Inflammatory macrophage (primary cell): ENCODE measurements at regions not wholly inside any gene's neighbourhood (a gene's known extent, or its start where the extent isn't known, plus 50 kb on each side); places are given as distances from the start of the nearest gene placed in this dataset.
"Not testable (repeated sequence)": the region's sequence is repeated elsewhere in the genome, so short reads cannot be mapped to it uniquely, and the experiment has no call there.

Experiments used
- DNase-seq, 2 donors: peaks; one replicate each; pipeline ENCODE4 v3.0.0-alpha.2; 2020 to 2022

DNA sequence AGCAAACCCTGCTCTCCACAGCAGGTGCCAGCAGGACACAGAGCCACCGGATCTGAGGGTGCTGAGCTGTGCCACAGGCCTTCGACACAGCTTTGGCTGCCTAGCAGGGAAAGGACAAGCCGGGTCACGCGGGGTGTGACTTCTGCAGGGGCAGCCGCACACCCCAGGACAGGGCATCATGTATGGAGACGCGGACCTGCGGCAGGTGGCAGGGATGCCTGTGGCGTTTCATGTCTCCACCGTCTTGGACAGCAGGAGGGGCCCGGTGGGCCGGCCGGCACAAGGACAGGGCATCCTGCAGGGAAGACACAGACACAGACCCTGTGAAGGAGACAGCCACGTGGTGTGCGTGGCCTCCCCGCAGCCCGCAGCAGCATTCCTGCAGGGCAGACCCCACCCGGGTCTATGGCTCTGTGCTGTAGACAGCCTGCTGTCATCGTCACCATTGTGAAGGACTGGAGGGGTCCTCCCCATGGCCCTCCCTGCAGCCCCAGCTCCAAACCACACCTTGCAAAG lies 109.2 kb downstream of the PDGFA start:
- no peak for DNase-seq

DNA sequence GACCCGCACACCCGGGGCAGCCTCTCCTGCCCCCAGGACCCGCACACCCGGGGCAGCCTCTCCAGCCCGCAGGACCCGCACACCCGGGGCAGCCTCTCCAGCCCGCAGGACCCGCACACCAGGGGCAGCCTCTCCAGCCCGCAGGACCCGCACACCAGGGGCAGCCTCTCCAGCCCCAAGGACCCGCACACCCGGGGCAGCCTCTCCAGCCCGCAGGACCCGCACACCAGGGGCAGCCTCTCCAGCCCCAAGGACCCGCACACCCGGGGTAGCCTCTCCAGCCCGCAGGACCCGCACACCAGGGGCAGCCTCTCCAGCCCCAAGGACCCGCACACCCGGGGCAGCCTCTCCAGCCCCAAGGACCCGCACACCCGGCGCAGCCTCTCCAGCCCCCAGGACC lies 108.5 kb downstream of the PDGFA start:
- DNase-seq: not testable (repeated sequence)

DNA sequence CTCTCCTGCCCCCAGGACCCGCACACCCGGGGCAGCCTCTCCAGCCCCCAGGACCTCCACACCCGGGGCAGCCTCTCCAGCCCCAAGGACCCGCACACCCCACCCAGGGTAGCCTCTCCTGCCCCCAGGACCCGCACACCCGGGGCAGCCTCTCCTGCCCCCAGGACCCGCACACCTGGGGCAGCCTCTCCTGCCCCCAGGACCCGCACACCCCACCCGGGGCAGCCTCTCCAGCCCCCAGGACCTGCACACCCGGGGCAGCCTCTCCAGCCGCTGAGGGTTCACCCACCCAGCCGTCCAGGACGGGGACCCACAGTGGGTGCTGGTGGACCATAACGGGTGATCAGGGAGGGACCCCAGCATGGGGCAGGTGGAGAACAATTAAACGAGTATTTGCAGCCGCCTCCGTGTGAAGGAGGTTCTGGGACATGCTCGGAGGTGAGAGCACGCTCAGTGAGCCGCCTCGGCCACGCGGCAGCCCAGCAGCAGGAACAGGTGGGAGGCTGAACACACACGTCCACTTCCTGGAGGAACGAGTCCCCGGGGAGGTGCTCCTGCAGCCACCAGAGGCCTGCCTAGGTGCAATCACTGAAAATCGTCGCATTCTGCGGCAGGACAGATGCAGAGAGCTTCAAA lies 107.9 kb downstream of the PDGFA start:
- no peak for DNase-seq

DNA sequence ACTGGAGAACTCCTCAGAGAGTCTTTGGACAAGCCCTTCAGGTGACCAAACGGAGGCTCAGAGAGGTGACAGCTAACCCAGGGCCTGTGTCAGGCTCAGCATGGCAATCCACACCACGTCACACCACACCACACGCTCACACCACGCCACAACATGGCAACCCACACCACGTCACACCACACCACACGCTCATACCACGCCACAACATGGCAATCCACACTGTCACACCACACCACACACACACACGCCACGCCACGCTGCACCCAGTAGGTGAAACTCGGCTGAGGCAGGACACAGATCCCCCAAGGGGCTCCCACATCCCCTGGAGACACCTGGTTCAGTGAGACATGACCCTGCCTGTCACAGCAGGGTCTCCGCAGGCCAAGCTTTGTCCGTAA lies 107.3 kb downstream of the PDGFA start:
- DNase-seq: no peak

DNA sequence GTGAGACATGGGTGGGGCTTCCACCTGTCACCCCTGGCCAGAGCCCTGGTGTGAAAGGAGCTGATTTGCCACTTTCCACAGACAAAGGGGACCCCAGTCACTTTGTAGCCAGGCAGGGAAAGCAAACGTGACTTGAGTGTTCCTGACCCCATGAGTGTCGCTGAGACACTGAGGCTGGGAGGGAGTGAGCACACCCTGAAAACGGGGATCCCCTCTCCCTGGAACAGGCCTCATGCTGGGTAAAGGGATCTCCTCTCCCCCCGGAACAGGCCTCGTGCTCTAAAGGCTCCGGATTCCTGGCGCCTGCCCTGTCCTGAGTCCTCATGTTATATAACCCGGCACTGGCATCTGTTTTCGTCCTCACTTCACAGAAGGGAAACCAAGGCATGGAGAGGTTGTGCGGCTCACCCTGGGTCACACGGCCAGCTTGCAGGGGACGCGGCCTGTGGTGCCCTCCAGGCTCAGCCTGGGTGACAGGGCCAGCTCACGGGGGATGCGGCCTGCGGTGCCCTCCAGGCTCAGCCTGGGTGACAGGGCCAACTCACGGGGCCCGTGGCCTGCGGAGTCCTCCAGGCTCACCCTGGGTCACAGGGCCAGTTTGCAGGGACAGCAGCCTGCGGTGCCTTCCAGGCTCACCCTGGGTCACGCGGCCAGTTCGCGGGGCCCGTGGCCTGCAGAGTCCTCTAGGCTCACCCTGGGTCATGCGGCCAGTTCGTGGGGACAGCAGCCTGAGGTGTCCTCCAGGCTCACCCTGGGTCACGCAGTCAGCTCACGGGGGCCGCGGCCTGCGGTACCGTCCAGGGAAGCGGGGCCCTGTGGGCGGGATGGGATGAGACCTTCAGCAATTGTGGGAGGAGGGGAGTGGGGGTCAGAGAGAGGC lies 104.7 kb downstream of the PDGFA start:
- DNase-seq: no peak

DNA sequence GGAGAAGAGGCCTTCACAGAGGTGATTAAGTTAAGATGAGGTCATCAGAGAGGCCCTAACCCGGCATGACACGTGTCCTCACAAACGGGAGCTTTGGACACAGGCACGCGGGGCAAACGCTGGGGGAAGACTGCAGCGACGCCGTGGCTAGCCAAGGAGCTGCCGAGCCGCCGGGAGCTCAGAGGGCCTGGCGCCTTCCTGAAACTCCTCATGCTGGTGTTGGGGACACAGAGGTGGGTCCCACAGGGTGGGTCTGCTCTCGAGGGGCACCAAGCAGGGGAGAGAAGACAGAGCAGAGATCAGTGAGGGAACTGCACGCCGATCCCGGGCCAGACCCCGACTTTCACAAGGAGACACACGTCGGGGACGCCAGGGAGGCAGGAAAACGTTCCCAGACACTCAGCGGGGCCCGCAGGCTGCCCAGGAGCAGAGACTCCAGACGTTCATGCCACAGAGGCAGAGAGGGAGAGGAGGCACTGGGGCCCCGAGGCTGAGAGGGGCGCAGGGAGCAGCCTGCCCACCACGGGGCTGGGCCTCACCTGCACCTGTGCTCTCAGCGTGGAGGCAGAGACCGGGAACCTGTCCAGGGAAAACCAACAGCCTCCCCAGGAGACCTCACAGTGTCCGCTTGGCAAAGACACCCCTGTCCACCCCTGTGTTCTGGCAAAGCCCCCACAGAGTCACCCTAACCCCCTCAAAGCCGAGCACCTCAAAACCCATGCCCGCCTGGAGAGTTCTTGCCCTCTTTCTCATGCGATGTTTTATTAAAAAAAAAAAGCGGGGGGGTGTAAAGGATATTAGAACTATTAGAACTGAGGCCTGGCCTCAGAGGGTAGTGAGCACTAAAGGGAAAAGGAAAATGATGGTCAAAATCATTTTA lies 103.8 kb downstream of the PDGFA start:
- DNase-seq: no peak

DNA sequence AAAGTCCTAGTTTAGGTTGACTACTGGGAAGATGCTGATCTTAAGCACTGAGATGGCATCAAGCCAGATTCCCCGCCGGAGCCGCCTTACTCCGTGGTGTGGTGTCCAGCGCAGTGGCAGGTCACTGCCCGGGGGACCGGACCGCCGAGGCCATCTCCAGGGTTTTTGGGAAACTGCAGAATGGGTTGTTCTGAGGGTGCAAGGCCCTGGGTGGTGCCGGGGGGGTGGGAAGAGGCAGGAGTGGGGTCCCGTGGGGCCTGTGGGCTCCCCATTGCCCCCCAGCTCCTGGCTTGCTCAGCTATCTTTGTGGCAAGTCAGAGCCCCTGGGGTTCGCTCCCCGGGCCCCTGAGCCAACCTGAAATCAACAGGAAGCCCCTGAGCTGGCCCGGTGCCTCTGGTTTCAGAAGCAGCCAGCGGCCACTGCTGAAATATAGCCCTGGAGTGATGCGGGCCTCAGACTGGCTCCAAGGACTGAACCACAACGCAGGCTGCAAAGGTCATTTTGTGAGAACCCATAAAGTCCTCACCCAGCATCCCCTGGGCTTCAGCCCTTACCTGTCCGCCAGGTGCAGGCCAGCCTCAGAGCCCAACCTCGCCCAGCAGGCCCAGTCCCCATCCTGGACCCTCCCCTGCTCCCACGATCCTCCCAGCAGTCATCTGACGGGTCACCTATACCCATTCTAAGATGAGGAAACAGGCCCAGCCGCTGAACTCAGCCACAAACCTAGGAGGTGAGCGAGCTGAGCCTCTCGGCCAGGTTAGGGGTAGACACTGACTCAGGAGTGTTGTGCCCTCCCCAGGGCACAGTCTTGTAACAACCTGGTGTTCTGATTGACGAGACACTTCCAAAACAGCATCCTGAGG lies 102.7 kb downstream of the PDGFA start:
- DNase-seq: no peak

DNA sequence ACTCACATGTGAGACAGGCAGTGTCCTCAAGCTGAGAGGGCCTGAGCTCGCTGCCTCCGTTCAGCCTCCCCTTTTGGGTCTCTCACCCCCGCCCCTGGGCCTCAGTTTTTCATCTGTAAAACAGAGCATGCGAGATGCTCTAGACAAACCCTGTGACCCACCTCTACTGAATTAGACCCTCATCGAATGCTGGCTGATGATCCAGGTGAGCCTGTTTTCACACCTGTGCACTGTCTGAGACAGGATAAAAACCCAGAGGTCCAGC lies 102.1 kb downstream of the PDGFA start:
- no peak for DNase-seq

GRCh38 chr7:417973-418601 lies 101.6 kb downstream of the PDGFA start:
- DNase-seq: no peak

GRCh38 chr7:418636-419280 lies 100.9 kb downstream of the PDGFA start:
- no peak for DNase-seq

- no peak for DNase-seq
Measured at GRCh38 chr7:420142-421093, 99.2 kb downstream of the PDGFA start.

GRCh38 chr7:421136-421991 lies 98.3 kb downstream of the PDGFA start:
- no peak for DNase-seq

DNA sequence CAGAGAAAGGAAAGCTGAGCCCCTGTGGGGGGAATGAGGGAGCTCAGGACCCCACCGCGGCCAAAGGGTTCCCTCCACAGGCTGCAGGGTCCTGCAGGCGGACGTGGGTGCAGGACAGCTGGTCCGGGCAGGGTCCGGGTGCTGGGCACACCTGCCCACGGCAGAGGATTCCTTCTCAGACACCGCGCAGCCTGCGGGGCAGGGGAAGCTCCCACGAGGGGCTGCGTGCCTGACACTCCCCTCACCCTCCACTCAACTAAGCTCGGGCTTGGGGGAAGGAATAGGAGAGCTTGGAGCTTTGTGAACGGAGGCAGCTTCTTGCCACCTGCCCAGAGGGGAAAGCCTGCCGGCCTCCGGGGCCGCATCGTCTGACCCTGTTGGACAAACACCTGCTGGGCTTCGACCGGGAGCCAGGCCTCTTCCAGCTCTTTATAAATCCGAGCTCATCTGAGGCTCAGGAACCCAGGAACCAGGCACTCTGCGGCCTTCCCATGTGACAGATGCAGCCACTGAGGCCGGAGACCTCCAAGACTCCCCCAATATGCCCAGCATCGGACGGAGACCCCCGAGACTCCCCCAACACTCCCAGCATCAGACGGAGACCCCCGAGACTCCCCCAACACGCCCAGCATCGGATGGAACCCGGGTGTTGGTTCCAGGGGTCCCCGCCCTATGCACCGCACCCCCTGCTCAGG lies 97.3 kb downstream of the PDGFA start:
- no peak for DNase-seq

DNA sequence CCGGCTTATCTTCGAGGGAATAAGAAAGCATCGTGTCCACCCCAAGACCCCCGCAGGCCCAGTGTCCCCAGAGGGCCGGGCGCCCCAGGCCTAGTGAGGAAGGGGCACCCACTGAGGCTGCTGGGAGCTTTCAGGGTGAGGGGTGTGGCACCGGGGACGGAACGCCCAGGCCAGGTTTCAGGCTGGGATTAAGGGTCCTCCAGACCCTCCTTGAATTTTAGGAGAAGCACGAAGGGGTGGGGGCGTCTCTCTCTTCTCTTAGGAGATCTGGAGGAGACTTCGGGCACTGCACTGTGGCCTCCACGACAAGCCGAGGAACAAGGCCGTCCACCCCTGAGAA lies 96.8 kb downstream of the PDGFA start:
- DNase-seq: no peak

- DNase-seq: no peak
Measured at GRCh38 chr7:423312-424260, 96.1 kb downstream of the PDGFA start.

GRCh38 chr7:424301-424935 lies 95.2 kb downstream of the PDGFA start:
- DNase-seq: no peak
